Liver (tissue), 8 donors: ENCODE measurements at regions not wholly inside any gene's neighbourhood (a gene's known extent, or its start where the extent isn't known, plus 50 kb on each side); places are given as distances from the start of the nearest gene placed in this dataset.

Experiments
- DNase-seq: peaks from one replicate; pipeline ENCODE4 v3.0.0-alpha.2; 2017; ENCODE audit warnings: low spot score
- H3K27ac ChIP-seq, 2 donors: one replicate each; pipeline ENCODE4 v1.7.0; 2013; ENCODE audit warnings: inconsistent platforms in 2 of 2, low read length in 2 of 2, control low read depth in 1 of 2, low read depth in 1 of 2, mild to moderate bottlenecking in 1 of 2
- H3K27me3 ChIP-seq, 4 donors: one replicate each; pipeline versions ENCODE4 v1.6.1 to v1.7.0; 2013; ENCODE audit warnings: low read length in 3 of 4, inconsistent platforms in 1 of 4, mild to moderate bottlenecking in 1 of 4, moderate library complexity in 1 of 4; ENCODE audit not compliant: control insufficient read depth in 4 of 4, insufficient read depth in 4 of 4
- H3K36me3 ChIP-seq, 4 donors: one replicate each; pipeline versions ENCODE4 v1.6.1 to v1.7.0; 2013; ENCODE audit warnings: low read length in 3 of 4, mild to moderate bottlenecking in 3 of 4, low read depth in 1 of 4, moderate library complexity in 1 of 4; ENCODE audit not compliant: control insufficient read depth in 4 of 4, insufficient read depth in 3 of 4
- H3K4me1 ChIP-seq, 4 donors: one replicate each; pipeline versions ENCODE4 v1.6.1 to v1.7.0; 2013; ENCODE audit warnings: low read length in 3 of 4, mild to moderate bottlenecking in 3 of 4, moderate library complexity in 1 of 4; ENCODE audit not compliant: control insufficient read depth in 4 of 4, insufficient read depth in 4 of 4
- H3K4me3 ChIP-seq, 3 donors: one replicate each; pipeline versions ENCODE4 v1.6.1 to v1.7.0; 2013; ENCODE audit warnings: low read length in 3 of 3, control low read depth in 1 of 3, low read depth in 1 of 3, mild to moderate bottlenecking in 1 of 3
- H3K9ac ChIP-seq, 2 donors: one replicate each; pipeline ENCODE4 v1.7.0; 2013; ENCODE audit warnings: low read length in 2 of 2, mild to moderate bottlenecking in 2 of 2, moderate library complexity in 2 of 2, control low read depth in 1 of 2, low read depth in 1 of 2
- H3K9me3 ChIP-seq, 4 donors: one replicate each; pipeline versions ENCODE4 v1.6.1 to v1.7.0; 2013; ENCODE audit warnings: low read length in 3 of 4; ENCODE audit not compliant: control insufficient read depth in 4 of 4
- ATF3 ChIP-seq: IDR thresholded peaks from 2 replicates; pipeline ENCODE4 v1.6.1; 2016; ENCODE audit warnings: antibody characterized with exemption
- CTCF ChIP-seq: fragments of 150-350 bp; IDR thresholded peaks from 2 replicates; pipeline ENCODE4 v1.5.1; 2017; ENCODE audit warnings: improper control_type of control experiment, low read depth, low read length; ENCODE audit not compliant: missing input control
- EGR1 ChIP-seq, 2 donors: IDR thresholded peaks; 2 replicates each; pipeline ENCODE4 v1.6.1; 2016 to 2018; ENCODE audit warnings: antibody characterized with exemption in 2 of 2, low read depth in 2 of 2
- FOXA1 ChIP-seq: IDR thresholded peaks from 2 replicates; pipeline ENCODE4 v1.6.1; 2016; ENCODE audit warnings: antibody characterized with exemption
- FOXA2 ChIP-seq: IDR thresholded peaks from 2 replicates; pipeline ENCODE4 v1.6.1; 2016; ENCODE audit warnings: antibody characterized with exemption
- GABPA ChIP-seq, 2 donors: IDR thresholded peaks in 1 of 2; conservative IDR thresholded peaks in 1 of 2; 2 replicates each; pipeline ENCODE4 v1.6.1; 2016; ENCODE audit warnings: antibody characterized with exemption in 2 of 2, mild to moderate bottlenecking in 1 of 2, moderate library complexity in 1 of 2
- HNF4A ChIP-seq, 2 donors: conservative IDR thresholded peaks; 2 replicates each; pipeline ENCODE4 v1.6.1; 2016; ENCODE audit warnings: antibody characterized with exemption in 2 of 2, mild to moderate bottlenecking in 2 of 2
- HNF4G ChIP-seq: IDR thresholded peaks from 2 replicates; pipeline ENCODE4 v1.6.1; 2016; ENCODE audit warnings: antibody characterized with exemption
- JUND ChIP-seq, 2 donors: IDR thresholded peaks; 2 replicates each; pipeline ENCODE4 v1.6.1; 2016; ENCODE audit warnings: antibody characterized with exemption in 2 of 2
- MAX ChIP-seq: IDR thresholded peaks from 2 replicates; pipeline ENCODE4 v1.6.1; 2016; ENCODE audit warnings: antibody characterized with exemption
- NR2F2 ChIP-seq: IDR thresholded peaks from 2 replicates; pipeline ENCODE4 v1.6.1; 2016; ENCODE audit warnings: antibody characterized with exemption
- RAD21 ChIP-seq, 2 donors: IDR thresholded peaks; 2 replicates each; pipeline ENCODE4 v1.6.1; 2016; ENCODE audit warnings: antibody characterized with exemption in 2 of 2, mild to moderate bottlenecking in 2 of 2
- REST ChIP-seq: IDR thresholded peaks from 2 replicates; pipeline ENCODE4 v1.6.1; 2016; ENCODE audit warnings: antibody characterized with exemption, mild to moderate bottlenecking
- RXRA ChIP-seq, 2 donors: IDR thresholded peaks; 2 replicates each; pipeline ENCODE4 v1.6.1; 2017 to 2018; ENCODE audit warnings: antibody characterized with exemption in 2 of 2, mild to moderate bottlenecking in 1 of 2
- SP1 ChIP-seq: IDR thresholded peaks from 2 replicates; pipeline ENCODE4 v1.6.1; 2018; ENCODE audit warnings: antibody characterized with exemption, mild to moderate bottlenecking
- TAF1 ChIP-seq: conservative IDR thresholded peaks from 2 replicates; pipeline ENCODE4 v1.6.1; 2016; ENCODE audit warnings: antibody characterized with exemption, mild to moderate bottlenecking
- YY1 ChIP-seq: IDR thresholded peaks from 2 replicates; pipeline ENCODE4 v1.6.1; 2016; ENCODE audit warnings: antibody characterized with exemption, mild to moderate bottlenecking
- ZBTB33 ChIP-seq: IDR thresholded peaks from 2 replicates; pipeline ENCODE4 v1.6.1; 2016; ENCODE audit warnings: antibody characterized with exemption
- WGBS: extraction: QIAGEN DNeasy Blood & Tissue Kit; methylation state at CpG from one replicate; pipeline ENCODE4 v1.1.7; 2013; 5-methylcytosine and 5-hydroxymethylcytosine counted together
- donor health status: healthy.
- donor health status: healthy.
- donor health status: healthy.
- donor health status: healthy.
- donor health status: healthy.

- H3K9me3 ChIP-seq = peaks cover 0 to 6% (median 2%) of the 10 kb centered on the region in 4 donors
- no peak for DNase-seq
These were observed 1692.7 kb downstream of the TP53TG3F start for GRCh38 chr16:35152067-35152627.

More at GRCh38 chr16:35152067-35152627, 1692.7 kb downstream of the TP53TG3F start:
- no peak overlapping the region for H3K4me3 ChIP-seq
- no peak overlapping the region for H3K9ac ChIP-seq
- H3K4me1 ChIP-seq = no peaks in the 10 kb centered on the region
- WGBS = 13% methylated on average over 1 of the region's 1 CpG
- no peak overlapping the region for H3K27ac ChIP-seq
- H3K36me3 ChIP-seq = no peaks in the 10 kb centered on the region
- no peak for TF ChIP-seq CTCF
- TF ChIP-seq RXRA (IDR thresholded peaks at IDR 0.05) = no peak
- no peak for TF ChIP-seq FOXA2
- TF ChIP-seq TAF1 = no peak
- TF ChIP-seq MAX = no peak
- TF ChIP-seq SP1 = no peak
- no peak for TF ChIP-seq JUND (IDR thresholded peaks at IDR 0.05)
- TF ChIP-seq RAD21 (IDR thresholded peaks at IDR 0.05) = no peak
- no peak for TF ChIP-seq ATF3
- no peak for TF ChIP-seq GABPA (IDR thresholded peaks at IDR 0.05 in 1 of 2, conservative IDR thresholded peaks at IDR 0.05 in 1 of 2)
- no peak for TF ChIP-seq REST
- no peak for TF ChIP-seq NR2F2
- no peak for TF ChIP-seq HNF4A (conservative IDR thresholded peaks at IDR 0.05)
- no peak for TF ChIP-seq EGR1 (IDR thresholded peaks at IDR 0.05; ENCODE audit: low read depth in 2 of 2)
- no peak for TF ChIP-seq YY1
- TF ChIP-seq HNF4G = no peak
- no peak for TF ChIP-seq FOXA1
- no peak for TF ChIP-seq ZBTB33
- H3K27me3 ChIP-seq = no peaks in the 10 kb centered on the region
